Non-pigmented ciliary epithelial cell (primary cell): ENCODE measurements at regions not wholly inside any gene's neighbourhood (a gene's known extent, or its start where the extent isn't known, plus 50 kb on each side); places are given as distances from the start of the nearest gene placed in this dataset.
"Not testable (repeated sequence)": the region's sequence is repeated elsewhere in the genome, so short reads cannot be mapped to it uniquely, and the experiment has no call there.

ENCODE experiments used
- DNase-seq: peaks from one replicate; pipeline ENCODE4 v3.0.0-alpha.2; 2010; ENCODE audit warnings: low read depth

GRCh38 chr16:31581065-31581464, 53.4 kb downstream of the AHSP start:
- not testable (repeated sequence) for DNase-seq

- DNase-seq = not testable (repeated sequence)
These were observed 74.2 kb downstream of the AHSP start for GRCh38 chr16:31601737-31602384.

GRCh38 chr16:31618130-31618529, 90.4 kb downstream of the AHSP start:
- no peak for DNase-seq

GRCh38 chr16:31636433-31636832, 108.7 kb downstream of the AHSP start:
- no peak for DNase-seq

GRCh38 chr16:31641279-31641678, 113.6 kb downstream of the AHSP start:
- no peak for DNase-seq

- not testable (repeated sequence) for DNase-seq
These were observed 128.0 kb downstream of the AHSP start for GRCh38 chr16:31655674-31656073.

- DNase-seq = no peak
These were observed 137.2 kb downstream of the AHSP start for GRCh38 chr16:31664683-31665482.

GRCh38 chr16:31674686-31675085, 147.0 kb downstream of the AHSP start:
- DNase-seq = no peak

GRCh38 chr16:31676731-31677130, 149.0 kb downstream of the AHSP start:
- no peak for DNase-seq

GRCh38 chr16:31678649-31679325, 151.1 kb downstream of the AHSP start:
- no peak for DNase-seq

GRCh38 chr16:31689331-31689730, 161.6 kb downstream of the AHSP start:
- not testable (repeated sequence) for DNase-seq

- DNase-seq = not testable (repeated sequence)
These were observed 164.6 kb downstream of the AHSP start for GRCh38 chr16:31692338-31692737.

GRCh38 chr16:31693733-31694132, 166.0 kb downstream of the AHSP start:
- no peak for DNase-seq

GRCh38 chr16:31694461-31694860, 166.8 kb downstream of the AHSP start:
- no peak for DNase-seq

GRCh38 chr16:31695667-31696066, 168.0 kb downstream of the AHSP start:
- DNase-seq = no peak

- DNase-seq = no peak
These were observed 169.5 kb downstream of the AHSP start for GRCh38 chr16:31696968-31697743.

- DNase-seq = no peak
These were observed 170.0 kb downstream of the AHSP start for GRCh38 chr16:31697744-31698125.

- DNase-seq = no peak
These were observed 171.2 kb downstream of the AHSP start for GRCh38 chr16:31698901-31699300.

GRCh38 chr16:31699601-31700000, 171.9 kb downstream of the AHSP start:
- DNase-seq = no peak

GRCh38 chr16:31700200-31700529, 172.5 kb downstream of the AHSP start:
- DNase-seq = no peak

GRCh38 chr16:31700530-31701388, 172.8 kb upstream of the ZNF267 start:
- no peak for DNase-seq
